Bronchial epithelial cell (primary cell): ENCODE measurements at regions not wholly inside any gene's neighbourhood (a gene's known extent, or its start where the extent isn't known, plus 50 kb on each side); places are given as distances from the start of the nearest gene placed in this dataset.

Source experiments
- DNase-seq: peaks from one replicate; pipeline ENCODE4 v3.0.0-alpha.2; 2010; ENCODE audit warnings: low read depth
- FAIRE-seq: peaks from 2 replicates; lab custom pipeline; 2011; peaks lifted over from hg19 to GRCh38; lab: Jason Lieb, UNC
- H3K27me3 ChIP-seq: 2 replicates; pipeline ENCODE4 v1.5.1; 2011; ENCODE audit warnings: low read length; ENCODE audit not compliant: control insufficient read depth, insufficient read depth
- H3K36me3 ChIP-seq: 2 replicates; pipeline ENCODE4 v1.5.1; 2011; ENCODE audit warnings: low read length; ENCODE audit not compliant: control insufficient read depth, insufficient read depth
- H3K4me3 ChIP-seq: 2 replicates; pipeline ENCODE4 v1.5.1; 2011; ENCODE audit warnings: mild to moderate bottlenecking, low read depth, low read length, control low read depth
- CTCF ChIP-seq: IDR thresholded peaks from 2 replicates; pipeline ENCODE4 v1.5.1; 2011; ENCODE audit warnings: mild to moderate bottlenecking, moderate library complexity, low read length, control low read depth, inconsistent platforms; ENCODE audit not compliant: insufficient read depth, severe bottlenecking

GRCh38 chr2:136208682-136209420 lies 90.9 kb upstream of the CXCR4 start:
- no peak for TF ChIP-seq CTCF
- no peak for FAIRE-seq
- no peak for DNase-seq
- H3K36me3 ChIP-seq: no peaks in the 10 kb centered on the region
- no peaks in the 10 kb centered on the region for H3K27me3 ChIP-seq
- H3K4me3 ChIP-seq: no peak overlapping the region

- no peak for DNase-seq
- H3K4me3 ChIP-seq: no peak overlapping the region
- H3K36me3 ChIP-seq: no peaks in the 10 kb centered on the region
- no peak for TF ChIP-seq CTCF
- no peaks in the 10 kb centered on the region for H3K27me3 ChIP-seq
- FAIRE-seq: no peak
Observed at GRCh38 chr2:136207665-136208064, 89.7 kb upstream of the CXCR4 start.

- no peak for FAIRE-seq
- Histone ChIP-seq H3K27me3 (no peaks in the 10 kb centered on the region), H3K4me3 (no peak overlapping the region), H3K36me3 (no peaks in the 10 kb centered on the region)
- no peak for DNase-seq
- no peak for TF ChIP-seq CTCF
Observed at GRCh38 chr2:136207030-136207623, 89.2 kb upstream of the CXCR4 start.

GRCh38 chr2:136206613-136207012 lies 88.7 kb upstream of the CXCR4 start:
- H3K27me3 ChIP-seq: no peaks in the 10 kb centered on the region
- no peaks in the 10 kb centered on the region for H3K36me3 ChIP-seq
- no peak for FAIRE-seq
- TF ChIP-seq CTCF: no peak
- no peak for DNase-seq
- no peak overlapping the region for H3K4me3 ChIP-seq

GRCh38 chr2:136205615-136206014 lies 87.7 kb upstream of the CXCR4 start:
- DNase-seq (no peak), FAIRE-seq (no peak)
- H3K27me3 ChIP-seq: no peaks in the 10 kb centered on the region
- H3K36me3 ChIP-seq: no peaks in the 10 kb centered on the region
- no peak overlapping the region for H3K4me3 ChIP-seq
- TF ChIP-seq CTCF: no peak
